GM21515 (cell line): ENCODE measurements at regions not wholly inside any gene's neighbourhood (a gene's known extent, or its start where the extent isn't known, plus 50 kb on each side); places are given as distances from the start of the nearest gene placed in this dataset.

ENCODE experiments used
- ATAC-seq: cut with Tn5 transposase; IDR thresholded peaks from one replicate; pipeline ENCODE4 v1.9.1; 2021; ENCODE audit not compliant: unreplicated experiment

DNA sequence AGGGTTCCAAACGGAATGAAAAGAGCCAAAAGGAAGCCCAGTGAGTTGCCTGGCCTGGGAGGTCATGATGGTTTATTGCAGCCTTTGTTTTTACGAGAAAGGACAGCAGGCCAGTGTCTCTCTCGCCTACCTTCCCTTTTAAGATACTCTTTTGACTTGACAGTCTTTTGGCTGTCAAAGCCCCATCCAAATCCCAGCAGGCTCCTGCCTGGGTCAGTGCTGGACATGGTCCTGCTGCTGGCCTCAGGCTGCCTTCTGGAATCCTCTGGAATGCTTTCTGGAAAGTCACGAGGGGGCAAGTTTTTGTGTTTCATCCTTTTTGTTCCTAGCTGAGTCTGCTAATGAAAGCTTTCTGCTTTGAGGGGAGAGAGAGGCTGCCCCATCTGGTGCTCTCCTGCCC, 444.8 kb downstream of the OLFM4 start:
- no peak for ATAC-seq

DNA sequence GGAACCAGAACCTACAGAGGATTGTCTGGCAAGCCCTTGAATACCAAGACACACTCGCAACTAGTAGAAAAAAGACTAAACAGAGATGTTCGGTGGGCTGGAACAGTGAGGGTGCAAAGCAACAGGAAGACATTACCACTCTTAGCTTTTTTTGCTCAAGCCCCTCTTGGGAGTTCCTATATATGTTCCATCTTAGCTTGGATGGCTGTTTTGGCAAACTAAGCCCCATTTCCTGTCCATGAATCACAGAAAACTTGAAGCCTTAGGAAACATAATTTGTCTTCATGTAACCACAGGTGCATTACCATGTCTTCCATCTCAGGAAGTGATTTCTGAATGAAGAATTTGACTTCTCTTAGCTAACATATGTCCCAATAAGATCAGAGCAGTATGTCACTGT, 446.3 kb downstream of the OLFM4 start:
- no peak for ATAC-seq

DNA sequence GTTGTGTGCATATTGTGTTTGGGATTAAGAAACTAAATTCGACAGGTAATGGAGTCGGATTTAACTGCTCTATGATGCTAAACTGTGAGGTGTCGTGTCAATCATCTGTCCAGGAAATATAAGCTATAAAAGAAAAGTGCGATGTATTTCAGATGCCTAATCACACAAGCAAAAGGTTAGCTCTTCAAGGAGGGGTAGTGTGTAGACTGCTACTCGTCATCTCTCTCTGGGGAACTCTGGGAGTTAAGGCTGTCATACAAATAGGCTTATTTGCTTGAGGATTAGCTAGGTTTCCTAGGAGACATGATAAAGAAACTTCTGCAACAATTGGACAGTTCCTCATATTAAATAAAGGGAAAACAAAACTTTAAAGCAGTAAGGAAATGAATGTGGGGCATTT, 462.1 kb downstream of the OLFM4 start:
- no peak for ATAC-seq

DNA sequence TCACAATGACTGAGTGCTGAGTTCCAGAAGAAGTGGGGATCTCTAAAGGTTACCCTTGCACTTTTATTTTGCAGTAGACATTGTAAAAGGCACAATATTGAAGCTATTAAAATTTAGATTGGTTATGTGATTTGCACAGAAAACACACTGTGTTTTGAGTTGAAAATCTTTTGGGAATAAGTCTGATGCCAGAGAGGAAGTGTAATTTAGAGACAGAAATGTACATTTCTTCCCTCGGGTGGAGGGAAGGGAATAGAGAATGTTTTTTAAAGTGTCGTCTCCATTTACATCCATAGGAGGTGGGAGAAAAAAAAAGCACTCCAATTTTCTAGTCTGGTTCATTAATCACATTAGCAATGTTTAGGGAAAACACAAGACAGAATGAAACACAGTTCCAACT, 465.8 kb downstream of the OLFM4 start:
- no peak for ATAC-seq

DNA sequence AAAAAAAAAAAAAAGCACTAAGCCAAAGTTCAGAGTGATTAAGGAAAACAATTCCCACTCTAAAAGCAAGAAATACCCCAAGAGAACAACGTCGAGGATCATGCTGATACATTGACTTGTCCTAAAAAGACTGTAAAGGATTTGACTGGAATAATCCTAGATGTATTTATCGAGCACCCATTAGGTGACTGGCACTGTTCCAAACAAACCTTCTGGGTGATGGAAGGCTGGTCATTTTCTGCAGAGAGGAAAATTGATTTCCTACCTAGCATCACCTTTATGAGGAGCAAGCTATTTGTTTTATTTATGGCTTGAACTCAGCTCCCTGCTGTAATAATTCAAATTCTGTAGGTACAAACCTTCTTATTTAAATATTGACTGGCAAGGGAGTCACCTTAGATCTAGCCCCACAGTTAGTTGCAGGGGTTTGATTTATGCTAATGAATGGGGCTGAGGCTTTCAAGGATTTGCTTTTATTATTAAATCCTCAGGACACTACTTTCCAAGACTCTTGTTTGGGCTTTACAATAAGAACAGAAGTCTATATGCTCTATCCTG, 471.0 kb downstream of the OLFM4 start:
- no peak for ATAC-seq

DNA sequence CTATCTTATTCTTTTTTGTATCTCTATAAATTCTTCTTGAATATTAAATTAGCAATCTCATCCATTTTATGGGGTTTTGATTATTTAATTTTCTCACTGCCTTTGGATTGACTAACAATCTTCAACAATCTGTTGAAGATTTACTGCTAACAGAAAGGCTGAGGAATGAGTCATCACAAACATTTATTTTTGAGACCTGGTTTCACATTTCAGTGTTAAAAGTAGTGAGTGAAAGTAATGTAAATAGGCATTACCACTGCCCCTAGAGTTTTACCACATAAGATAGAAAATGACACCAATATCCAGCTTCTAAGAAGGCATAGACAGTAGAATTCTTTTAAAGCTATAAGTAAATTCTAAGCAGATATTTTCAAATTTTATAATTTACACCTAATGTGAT, 472.8 kb downstream of the OLFM4 start:
- ATAC-seq = no peak

DNA sequence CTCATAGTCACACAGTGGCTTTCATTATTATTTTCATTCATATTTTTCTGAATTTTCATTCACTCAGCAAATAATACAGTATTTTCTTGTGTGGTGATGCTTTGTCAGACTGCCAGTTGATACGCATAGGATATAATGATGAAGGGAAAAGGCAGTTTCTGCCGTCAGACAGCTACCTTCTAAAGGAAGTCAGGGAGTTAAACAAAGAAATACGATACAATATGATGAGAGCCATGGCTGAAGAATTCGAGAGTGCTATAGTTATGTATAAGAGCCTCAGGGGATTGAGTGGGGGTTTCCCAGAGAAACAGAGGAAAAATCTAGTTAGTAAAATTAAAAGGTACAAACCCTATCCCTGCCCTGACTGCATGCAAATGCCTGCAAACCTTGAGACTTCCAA, 479.1 kb downstream of the OLFM4 start:
- ATAC-seq = no peak

DNA sequence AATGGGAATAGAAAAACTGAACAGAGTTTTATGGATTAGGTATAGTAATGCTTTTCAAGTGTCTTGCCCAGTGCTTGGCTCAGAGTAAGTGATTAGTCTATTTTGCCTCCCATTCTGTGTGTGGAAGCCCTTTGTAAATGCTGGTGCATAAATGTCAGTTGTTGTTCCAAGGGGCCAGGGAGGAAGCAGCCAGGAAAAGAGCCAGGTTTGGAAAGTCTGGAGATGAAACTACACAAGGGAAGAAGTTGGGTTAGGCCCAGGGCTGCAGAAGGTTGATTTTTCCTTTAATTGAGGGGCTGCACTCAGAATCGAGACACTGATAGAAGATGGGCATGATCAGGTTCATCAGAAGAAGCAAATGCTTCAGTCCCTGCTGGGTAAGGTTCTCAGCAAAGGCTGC, 484.0 kb downstream of the OLFM4 start:
- no peak for ATAC-seq

DNA sequence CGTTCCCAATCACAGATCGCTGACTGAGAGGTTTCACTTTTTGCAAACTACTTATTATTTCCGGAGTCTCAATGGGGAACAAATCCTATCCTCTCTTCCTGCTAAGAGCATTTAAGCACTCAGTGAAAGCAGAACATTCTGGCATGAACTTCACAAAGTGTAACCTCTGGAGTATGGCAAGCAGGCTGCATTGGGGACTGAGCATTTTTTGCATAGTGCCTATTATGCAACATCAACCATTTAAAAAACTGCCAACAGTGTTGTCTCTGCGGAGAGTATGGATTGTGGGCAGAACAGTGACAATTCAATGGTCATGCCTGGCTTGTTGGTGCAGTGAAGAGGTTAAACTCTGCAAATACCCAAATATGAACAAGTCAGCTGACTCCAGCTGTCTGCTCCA, 484.6 kb downstream of the OLFM4 start:
- ATAC-seq = no peak

DNA sequence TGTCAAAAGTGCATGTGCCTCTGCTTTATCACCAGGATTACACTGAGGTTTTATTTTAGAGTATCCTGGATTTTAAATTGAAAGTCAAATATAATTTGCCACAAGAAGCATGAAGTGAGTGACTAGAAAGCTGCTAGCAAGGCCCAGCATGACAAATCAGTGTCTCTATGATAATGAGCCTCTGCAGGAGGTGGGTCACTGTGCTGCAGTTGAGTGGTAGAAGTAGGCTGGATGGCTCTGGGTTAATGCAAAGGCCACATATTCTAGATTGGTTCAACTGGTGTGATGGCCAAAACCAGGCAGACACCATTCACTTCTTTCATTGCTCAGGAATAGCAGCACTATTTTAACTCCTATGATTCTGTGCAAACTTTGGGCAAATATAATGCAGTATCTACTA, 491.5 kb downstream of the OLFM4 start:
- ATAC-seq = no peak

DNA sequence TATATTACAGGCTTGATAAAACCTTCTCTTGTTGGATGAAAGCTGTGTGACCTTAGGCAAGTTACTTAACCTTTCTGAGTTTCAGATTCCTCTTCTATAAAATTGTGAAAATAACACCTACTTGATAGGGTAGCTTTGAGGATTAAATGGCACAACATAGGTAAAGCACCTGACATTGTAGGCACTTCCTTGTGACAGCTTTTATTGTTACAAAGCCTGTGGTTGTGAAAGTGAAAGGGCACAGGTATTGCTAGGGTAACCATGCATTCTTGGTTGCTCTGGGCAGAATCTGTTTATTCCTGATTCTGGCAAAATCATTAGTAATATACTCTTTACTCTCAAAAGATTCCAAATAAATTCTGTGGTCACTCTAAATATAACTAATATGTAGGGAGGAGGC, 493.4 kb downstream of the OLFM4 start:
- ATAC-seq = no peak

DNA sequence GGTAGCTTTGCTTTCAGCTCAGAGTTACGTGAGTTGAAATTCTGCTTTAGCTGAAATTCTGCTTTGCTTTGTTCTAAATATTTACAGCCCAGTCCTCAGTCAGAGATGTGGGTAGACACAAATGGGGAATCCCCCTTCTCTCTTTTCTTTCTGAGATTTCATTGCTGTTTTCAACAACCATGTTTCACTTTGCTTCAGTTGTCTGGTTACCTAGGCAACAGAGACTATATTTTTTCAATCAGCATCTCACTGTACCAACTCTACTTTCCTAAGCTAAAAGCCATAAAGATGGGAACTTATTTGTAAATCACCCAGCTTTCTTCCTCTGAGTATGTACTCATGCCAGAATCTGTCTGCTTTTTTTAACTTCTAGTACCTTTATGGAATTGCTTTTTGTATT, 509.0 kb downstream of the OLFM4 start:
- ATAC-seq = no peak

DNA sequence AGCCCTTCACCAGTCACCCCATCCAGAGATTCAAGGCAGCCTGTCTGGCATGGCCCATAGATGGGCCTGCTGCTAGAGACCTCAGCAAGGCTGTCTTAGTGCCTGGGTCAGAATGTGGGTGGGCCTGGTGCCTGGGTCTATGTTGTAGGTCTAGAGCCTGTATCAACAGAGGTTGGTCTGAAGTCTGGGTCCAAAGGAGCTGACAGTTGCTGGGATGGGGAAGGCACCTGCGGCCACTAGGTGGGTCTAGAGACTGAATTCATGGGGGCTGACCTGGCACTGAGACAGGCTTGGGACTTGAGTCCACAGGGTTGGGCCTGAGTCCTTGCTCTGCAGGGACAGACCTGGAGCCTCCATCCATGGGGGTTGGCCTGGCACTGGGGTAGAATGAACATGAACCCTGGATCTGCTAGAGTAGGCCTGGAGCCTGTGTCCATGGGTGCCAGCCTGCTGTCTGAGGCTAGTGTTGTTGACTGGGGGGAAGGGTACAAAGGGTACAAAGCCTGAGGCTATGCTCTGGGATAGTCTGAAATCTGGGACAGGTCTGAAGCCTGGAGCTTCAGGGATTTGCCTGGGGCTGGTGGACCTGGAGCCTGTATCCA, 516.8 kb downstream of the OLFM4 start:
- no peak for ATAC-seq

DNA sequence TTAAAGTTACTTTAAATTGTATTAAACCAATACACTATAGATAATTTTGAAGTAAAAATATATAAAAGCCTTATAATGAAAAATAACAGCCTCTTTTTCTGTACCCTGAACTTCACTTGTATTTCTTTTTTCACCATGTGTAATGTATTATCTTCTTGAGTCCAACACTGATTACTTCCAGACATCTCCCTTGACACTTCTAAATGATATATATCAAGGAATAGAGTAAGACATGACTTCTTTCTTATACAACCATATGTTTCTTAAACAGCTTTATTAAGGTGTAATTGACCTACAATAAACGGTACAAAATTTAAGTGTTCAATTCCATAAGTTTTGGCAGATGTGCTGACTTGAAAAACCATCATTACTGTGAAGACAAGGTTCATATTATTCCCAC, 531.9 kb downstream of the OLFM4 start:
- no peak for ATAC-seq

DNA sequence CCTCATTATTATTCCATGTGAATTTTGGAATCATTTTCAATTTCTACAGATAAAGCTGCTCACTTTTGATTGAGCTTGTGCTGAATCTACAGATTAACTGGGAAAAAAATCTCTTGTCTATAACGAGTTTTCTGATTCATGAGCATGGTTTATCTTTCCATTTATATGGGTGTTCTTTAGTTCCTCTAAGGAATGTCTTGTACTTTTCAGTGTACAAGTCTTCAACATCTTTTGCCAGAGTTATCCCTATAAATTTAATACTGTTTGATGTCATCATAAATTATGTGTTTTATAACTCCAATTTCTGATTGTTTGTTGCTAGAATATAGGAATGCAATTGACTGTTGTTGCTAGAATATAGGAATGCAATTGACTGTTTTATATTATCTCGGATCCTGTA, 533.8 kb downstream of the OLFM4 start:
- ATAC-seq = no peak

DNA sequence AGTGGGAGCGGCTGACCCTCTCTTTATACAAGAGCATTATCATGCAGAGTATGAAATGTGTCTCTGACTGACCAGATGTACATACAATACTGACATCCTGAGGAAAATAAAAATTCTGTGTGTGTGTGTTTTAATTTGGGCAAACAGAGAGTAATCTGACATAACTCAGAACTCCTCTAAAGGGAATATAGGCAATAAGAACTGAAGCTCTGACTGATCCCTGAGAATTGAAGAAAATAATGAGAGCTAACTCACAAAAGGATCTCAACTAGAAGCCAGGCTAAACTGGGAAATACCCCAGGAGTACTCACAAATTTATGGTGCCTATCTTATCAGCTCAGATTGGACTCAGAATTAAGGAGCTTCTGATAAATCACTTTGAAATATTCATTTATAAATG, 539.9 kb downstream of the OLFM4 start:
- no peak for ATAC-seq

DNA sequence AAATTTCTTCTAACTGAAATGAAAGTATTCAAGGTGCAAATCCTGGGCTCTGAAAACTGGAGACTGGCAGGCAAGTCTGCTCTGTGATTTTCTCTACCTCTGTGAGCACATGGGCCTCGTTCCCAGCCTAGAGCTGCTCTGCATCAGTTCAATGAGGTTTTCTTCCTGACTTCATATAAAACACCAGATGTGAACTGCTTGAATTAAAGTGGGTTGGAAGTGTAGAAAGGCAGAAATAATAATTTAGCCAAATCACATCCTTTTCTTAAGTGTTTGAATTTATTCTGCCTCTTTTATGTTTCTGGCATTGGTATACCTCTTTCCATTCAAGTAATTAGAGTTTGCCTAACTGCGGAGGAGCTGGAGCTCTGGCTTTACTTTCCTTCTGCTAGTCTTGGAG, 540.8 kb downstream of the OLFM4 start:
- no peak for ATAC-seq

DNA sequence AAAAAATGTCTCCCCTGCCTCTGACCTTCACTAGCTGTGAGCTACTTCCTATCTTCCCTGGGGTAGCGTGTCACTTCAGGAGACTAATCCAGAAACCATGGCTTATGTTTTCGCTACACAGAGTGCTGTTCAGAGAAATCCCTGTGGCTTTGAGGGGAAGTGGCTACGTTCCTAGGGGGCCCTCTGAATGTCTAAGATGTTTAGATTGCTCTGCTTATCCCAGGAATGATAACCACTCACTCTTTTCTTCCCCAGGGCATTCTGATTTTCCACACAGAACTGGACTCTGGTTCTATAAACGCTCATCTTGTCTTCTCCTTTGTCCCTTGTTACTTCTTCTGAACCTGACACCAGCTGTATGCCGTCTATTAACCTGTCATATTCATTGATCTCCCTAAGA, 572.5 kb downstream of the OLFM4 start:
- ATAC-seq = no peak

DNA sequence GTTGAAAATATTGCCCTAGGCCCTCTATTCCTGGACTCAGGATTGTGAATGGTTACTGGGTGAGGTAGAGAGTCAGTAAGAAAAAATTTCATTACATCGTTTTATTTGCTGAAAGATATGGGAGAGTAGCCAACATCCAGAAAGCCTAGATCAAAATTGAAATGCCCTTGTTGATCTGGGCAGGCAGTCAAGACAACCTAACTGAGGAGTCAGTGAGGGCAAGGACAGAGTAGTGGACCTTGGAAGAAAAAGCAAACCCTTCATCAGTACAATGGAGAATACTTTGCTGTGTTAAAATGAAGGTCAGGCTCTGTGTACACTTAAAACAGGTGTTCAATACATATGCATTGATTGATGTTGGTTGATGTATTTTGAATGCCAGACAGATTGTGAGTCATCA, 576.7 kb downstream of the OLFM4 start:
- ATAC-seq = no peak

DNA sequence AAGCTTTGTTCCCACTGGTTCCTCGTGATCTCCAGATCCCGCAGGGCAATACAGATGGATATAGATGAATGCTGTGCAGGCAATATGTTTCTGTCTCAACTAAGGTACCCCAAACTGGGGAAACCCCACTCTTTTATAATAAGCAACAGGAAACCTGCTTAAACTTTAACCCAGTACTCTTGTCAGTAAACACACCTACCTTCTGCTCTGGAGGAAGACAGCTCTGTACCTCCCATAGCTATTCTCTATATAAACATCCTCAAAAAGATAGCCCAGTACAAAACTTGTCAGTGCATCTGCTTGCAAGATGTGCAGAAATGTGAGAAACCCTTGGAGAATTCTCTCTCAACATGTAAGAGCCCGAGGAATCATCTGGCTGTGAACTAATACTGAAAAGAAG, 583.6 kb downstream of the OLFM4 start:
- ATAC-seq = no peak

DNA sequence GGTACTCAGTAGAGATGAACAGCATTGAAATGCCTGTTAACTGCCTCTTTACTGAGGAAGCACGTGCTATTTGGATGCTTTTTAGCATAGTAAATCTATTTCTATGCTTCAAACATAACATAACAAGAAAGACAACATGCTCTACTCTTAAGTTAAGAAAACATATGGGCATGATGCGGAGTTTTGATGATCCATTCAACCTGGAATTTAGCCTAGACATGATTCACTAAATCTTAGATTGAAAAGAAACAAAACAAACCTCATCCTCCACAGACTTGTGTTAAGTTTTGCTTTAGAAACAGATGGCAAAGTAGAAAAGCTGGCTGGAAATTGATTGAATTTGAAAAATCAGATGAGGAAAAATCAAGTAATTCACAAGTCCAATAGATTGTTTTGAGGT, 593.8 kb downstream of the OLFM4 start:
- ATAC-seq = no peak

DNA sequence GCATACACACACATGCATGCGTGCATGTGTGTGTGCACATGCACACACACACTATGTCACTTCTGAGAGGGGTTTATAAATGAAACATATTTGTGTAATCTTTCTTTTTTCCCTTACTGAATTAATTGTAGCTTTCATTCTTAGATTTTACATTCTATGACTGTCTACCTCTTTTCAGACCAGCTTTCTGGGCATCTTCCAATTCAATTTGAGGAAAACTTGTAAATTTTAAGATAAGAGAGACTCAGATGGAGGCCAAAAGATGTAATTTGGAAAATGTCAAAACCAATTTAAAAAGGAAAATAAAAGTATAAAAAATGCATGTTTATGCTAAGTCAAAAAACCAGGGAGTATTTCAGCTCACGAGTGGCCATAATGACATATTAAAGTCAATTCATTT, 594.5 kb downstream of the OLFM4 start:
- no peak for ATAC-seq

DNA sequence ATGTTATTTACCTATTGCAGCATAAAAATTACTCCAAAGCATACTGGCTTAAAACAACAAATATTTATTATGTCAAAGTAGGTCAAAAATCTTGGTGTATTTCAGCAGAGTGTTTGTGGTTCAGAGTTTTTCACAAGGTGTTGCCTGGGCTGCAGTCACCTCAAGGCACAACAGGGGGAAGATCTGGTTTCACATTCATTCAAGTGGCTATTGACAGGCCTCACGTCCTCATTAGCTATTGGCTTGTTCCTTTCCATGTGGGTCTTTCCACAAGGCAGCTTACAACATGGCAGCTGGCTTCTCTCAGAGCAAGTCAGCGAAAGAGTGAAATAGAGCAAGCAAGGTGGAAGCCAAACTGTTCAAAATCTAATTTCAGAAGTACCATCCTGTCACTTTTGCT, 602.9 kb downstream of the OLFM4 start:
- no peak for ATAC-seq

DNA sequence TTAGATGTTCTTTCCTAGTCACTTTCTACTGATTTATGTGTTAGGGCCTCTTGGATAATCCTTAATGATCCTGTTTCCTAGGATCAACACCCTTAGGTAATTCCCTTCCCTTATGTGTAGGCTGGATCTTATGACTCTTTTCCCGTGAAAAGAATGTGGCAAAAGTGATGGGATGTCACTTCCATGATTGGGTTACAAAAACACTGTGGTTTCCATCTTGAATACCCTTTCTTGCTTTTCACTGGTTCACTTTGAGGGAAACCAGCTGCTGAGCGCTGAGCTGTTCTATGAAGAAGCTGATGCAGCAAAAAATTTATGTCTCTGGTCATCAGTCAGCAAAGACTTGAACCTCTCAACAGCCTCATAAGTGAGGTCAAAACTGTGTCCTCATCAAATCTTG, 609.4 kb downstream of the OLFM4 start:
- no peak for ATAC-seq
